HG02981 (cell line): ENCODE measurements at regions not wholly inside any gene's neighbourhood (a gene's known extent, or its start where the extent isn't known, plus 50 kb on each side); places are given as distances from the start of the nearest gene placed in this dataset.
"Not testable (repeated sequence)": the region's sequence is repeated elsewhere in the genome, so short reads cannot be mapped to it uniquely, and the experiment has no call there.

ENCODE experiments used
- ATAC-seq: cut with Tn5 transposase; IDR thresholded peaks from one replicate; pipeline ENCODE4 v1.9.1; 2021; ENCODE audit warnings: mild to moderate bottlenecking, moderate library complexity; ENCODE audit not compliant: unreplicated experiment

- no peak for ATAC-seq
Measured at GRCh38 chr18:73688851-73689711, 458.6 kb downstream of the FBXO15 start.

DNA sequence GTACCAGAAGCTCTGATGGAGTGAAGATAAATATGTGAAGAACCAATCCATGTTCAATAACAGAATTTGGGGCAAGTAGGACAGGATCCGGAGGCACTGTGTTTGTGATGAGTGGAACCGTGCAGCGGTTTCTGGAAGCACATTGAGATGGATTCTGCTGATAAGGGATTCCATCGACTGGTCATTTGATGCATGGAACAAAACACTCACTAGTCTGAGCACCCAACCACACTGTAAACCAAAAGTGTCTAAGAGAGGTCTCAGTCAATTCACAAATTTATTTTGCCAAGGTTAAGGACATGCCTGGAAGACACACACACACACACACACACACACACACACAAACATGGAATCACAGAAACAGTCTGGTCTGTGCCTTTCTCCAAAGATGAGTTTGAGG lies 459.5 kb downstream of the FBXO15 start:
- no peak for ATAC-seq

GRCh38 chr18:73684647-73685046 lies 463.0 kb downstream of the FBXO15 start:
- no peak for ATAC-seq

- no peak for ATAC-seq
Measured at GRCh38 chr18:73683409-73684238, 464.0 kb downstream of the FBXO15 start.

- no peak for ATAC-seq
Measured at GRCh38 chr18:73681912-73682311, 465.7 kb downstream of the FBXO15 start.

GRCh38 chr18:73681398-73681797 lies 466.2 kb downstream of the FBXO15 start:
- no peak for ATAC-seq

GRCh38 chr18:73679941-73680712 lies 467.5 kb downstream of the FBXO15 start:
- ATAC-seq = no peak

- no peak for ATAC-seq
Measured at GRCh38 chr18:73677450-73677849, 470.2 kb downstream of the FBXO15 start.

GRCh38 chr18:73674125-73674865 lies 473.3 kb downstream of the FBXO15 start:
- no peak for ATAC-seq

GRCh38 chr18:73671480-73671879 lies 476.2 kb downstream of the FBXO15 start:
- not testable (repeated sequence) for ATAC-seq

DNA sequence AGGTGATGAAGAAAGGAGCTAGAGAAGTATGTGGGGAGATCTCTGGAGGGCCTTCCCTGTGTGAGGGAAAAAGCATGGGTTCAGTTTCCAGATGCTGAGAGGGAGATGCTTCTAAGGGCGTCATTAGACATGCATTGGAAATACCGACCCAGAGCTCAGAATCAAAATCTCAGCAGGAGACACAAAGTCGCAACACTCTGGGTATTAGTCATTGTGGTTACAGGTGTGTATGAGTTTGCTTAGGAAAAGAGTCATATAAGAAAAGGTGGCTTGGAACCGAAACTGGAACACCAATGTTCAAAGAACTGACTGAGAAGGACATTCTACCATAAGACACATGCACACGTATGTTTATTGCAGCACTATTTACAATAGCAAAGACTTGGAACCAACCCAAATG lies 477.1 kb downstream of the FBXO15 start:
- peak; percentile 47 for ATAC-seq

DNA sequence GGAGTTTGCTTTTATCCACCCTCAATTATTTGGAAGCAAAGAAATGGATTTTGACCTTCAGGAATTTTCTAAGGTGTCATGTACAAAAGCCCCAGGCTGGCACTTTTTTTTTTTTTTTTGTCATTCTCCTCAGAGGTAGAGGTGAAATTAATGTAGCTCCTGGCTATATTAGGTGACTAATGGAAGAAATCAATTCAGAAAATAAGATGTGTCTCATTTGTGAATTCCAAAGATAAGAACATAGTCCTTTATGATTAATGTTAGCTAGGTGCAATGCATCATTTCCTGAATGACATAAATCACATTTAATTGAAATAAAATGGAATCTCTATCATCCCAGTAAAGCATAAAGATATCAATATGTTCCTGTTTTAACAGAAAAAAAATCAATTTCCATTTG lies 477.6 kb downstream of the FBXO15 start:
- no peak for ATAC-seq

DNA sequence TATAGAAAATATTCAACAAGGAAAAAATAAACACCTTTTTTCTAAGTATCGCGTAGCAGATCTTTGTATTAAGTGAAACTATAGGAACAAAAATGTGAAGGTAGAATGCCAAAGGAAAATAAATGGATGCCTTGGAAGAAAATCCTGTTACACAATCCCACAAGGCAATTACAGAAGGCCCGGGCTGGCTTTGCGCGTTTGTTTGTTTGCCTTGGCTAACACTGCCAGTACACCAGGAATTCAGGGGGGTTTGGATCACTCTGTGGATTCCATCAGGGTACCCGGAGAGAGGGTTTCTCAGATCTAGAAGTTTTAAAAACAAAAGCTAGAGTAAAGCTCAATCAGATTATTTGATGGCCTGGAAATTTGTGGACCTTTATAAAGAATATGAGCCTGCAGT lies 478.3 kb downstream of the FBXO15 start:
- no peak for ATAC-seq

DNA sequence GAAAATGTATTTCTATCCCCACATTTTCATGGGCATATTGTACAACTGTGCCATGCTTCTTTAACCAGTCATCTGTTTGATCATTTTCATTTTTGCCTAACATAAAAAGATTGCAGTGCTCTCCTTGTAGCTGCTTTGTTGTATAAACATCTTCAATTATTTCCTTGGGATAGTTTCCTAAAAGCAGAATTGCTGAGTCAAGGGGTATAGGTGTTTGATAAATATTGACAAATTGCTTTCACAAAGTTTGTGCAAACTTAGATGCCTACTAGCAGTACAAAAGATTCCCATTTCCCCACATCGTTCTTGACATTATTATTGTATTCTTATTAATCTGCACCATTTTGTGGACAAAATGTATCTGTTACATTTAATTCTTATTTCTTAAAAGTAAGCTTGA lies 479.6 kb downstream of the FBXO15 start:
- no peak for ATAC-seq

- no peak for ATAC-seq
Measured at GRCh38 chr18:73666772-73667171, 480.9 kb downstream of the FBXO15 start.

DNA sequence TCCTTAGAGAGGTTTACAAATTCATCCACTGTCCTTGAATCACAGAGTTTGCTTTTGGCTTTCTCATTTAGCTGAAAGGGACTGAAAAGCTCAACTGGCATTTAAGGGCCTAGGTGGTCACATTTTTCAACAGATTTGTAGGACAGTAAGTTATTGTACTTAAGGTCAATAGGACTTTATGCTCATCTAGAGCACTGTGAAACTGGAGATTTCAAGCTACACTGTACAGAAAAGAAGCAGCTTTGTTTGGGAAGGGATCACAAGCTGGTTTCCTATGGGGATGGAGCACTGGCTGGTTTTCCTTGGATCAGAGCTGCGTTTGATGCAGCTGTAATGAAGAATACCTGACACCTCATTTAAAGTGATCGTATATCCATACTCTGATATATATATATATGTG lies 482.7 kb downstream of the FBXO15 start:
- no peak for ATAC-seq

- ATAC-seq = no peak
Measured at GRCh38 chr18:73663581-73663980, 484.1 kb downstream of the FBXO15 start.

- no peak for ATAC-seq
Measured at GRCh38 chr18:73662421-73662820, 485.2 kb downstream of the FBXO15 start.

DNA sequence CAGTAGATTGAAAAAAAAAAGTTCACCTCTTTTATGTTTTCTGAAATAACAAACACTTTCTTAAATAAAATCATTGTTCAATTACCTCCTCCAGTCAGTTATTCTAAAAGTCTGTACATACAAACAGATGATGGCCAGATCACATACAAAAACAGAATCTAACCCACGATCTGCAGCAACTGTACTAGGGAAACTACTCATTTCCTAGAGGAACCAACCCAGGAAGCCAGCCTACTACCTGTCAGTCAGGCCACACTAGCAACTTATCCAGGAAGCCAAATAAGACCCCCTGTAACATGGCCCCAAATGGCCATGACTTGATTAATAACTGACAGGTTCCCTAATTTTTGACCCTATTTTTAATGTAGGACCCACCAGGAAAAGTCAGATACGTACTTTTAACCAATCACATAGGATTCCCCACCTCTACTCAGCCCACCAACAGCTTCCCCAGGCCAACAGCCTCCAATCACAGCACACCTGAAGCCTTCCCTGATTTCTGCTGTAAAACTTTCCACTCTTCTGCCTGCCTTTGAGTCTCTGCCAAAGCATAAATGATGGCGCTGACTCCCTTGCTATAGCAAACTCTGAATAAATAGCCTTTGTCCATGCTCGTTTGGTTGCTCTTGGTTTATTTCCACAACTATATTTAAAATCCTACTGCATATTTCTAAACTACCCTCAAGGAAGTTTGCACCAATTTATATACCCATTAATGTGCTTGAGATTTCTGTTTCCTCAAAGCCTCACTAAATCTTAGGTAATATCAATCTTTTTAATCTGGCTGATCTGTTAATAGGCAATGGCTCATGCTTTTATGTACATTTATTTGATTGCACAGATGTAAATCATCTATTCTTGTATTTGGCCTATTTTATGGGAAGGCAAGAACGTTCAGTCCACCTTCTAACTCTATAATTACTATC lies 486.4 kb downstream of the FBXO15 start:
- ATAC-seq = no peak

- no peak for ATAC-seq
Measured at GRCh38 chr18:73656691-73657090, 490.9 kb downstream of the FBXO15 start.
